ENCODE measurements at regions not wholly inside any gene's neighbourhood (a gene's known extent, or its start where the extent isn't known, plus 50 kb on each side); places are given as distances from the start of the nearest gene placed in this dataset.
"Not testable (repeated sequence)": the region's sequence is repeated elsewhere in the genome, so short reads cannot be mapped to it uniquely, and the experiment has no call there.

GRCh38 chr3:73234354-73235014 lies 173.0 kb downstream of the EBLN2 start:
- DNase-seq = no peak

- DNase-seq = no peak
Measured at GRCh38 chr3:73235768-73236167, 174.3 kb downstream of the EBLN2 start.

DNA sequence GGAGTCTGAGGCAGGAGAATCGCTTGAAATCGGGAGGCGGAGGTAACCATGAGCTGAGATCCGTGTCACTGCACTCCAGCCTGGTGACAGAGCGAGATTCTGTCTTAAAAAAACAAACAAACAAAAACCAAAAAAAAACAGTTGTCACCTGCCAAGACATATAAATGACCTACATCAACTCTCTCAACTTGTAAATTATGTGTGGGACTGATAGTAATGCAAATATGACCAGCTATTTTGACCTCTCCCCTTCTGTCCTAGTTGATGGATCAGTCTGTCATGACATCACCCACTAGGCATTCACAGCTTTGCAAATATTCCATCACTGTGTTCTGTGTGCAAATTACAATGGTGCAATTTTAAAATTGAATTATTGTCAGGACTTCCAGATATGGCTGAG lies 175.4 kb downstream of the EBLN2 start:
- no peak for DNase-seq

GRCh38 chr3:73243740-73244139 lies 182.3 kb downstream of the EBLN2 start:
- DNase-seq = no peak

DNA sequence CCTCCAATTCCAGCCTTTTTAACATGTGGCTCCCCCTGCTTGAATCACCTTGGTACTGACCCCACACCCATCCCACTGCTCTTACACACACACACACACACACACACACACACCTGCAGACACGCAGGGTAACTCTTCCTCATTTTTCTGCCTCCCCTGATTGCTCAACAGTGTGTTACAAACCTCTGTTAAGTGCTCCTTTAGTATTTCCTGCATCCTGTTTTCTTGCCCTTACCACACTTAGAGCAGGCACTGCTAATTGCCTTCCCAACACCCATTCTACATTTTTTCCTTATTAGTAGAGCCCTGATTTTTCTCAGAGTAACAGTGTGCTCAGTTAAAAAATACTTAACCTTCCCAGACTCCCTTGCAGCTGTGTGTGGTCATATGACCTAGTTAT lies 184.0 kb downstream of the EBLN2 start:
- no peak for DNase-seq

- no peak for DNase-seq
Measured at GRCh38 chr3:73249047-73249446, 187.6 kb downstream of the EBLN2 start.

DNA sequence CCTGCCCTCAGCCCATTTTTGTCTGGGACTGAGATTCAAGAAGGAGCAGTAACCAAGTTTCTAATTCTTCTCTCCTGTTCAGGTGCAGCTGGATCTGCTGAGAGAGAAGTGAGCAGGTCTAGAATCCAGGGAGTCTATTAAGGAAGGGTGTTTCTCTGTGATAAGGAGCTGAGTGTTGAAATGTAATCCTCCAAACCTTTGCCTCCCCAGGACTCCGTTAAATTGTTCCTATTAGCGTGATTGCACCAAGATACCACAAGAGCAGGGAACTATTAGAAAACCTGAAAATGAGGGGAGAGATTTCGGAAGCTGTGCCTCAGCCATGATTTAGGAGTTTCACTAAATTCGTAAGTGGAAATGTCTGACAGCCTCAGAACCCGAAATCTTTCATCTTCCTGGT lies 192.6 kb downstream of the EBLN2 start:
- no peak for DNase-seq

DNA sequence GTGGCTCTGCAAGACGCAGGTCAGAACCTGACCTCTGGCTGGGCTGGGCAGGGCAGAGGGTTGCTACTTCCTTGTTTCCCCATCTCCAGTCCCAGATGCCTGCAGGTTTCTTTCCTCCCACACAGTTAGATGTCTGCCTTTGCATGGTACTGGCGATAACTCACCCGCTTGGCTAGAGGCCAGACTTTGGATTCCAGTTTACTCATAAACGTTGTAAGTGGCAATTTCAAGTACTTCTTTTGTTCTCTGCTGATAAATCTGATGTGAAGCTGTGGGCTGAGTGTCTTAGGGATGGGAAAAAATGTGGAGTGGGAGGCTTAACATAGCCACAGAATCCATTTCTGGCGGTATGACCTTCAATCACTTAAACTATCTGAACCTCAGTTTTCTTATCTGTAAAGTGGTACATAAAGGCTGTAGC lies 194.2 kb downstream of the EBLN2 start:
- DNase-seq = peak; percentile 65

DNA sequence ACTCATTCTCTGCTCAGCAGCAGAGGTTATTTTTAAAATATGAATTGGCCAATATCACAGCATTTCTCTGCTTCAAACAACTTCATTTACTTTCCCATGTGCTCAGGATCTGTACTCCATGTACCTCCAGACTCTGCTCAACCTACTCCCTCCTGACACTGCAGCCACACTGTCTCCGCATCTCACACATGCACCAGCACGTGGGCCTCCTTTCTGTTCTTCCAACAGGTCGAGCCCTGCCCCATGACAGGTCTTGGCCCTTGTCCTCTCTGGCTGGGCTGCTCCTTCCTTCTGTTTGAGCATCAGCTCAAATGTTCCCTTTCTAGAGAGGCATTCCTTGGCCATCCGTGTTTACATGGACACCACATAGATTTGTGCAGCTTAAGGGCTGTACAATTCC lies 195.7 kb downstream of the EBLN2 start:
- DNase-seq = no peak

- DNase-seq = no peak
Measured at GRCh38 chr3:73258057-73258456, 196.6 kb downstream of the EBLN2 start.

- no peak for DNase-seq
Measured at GRCh38 chr3:73259291-73259690, 197.8 kb downstream of the EBLN2 start.

DNA sequence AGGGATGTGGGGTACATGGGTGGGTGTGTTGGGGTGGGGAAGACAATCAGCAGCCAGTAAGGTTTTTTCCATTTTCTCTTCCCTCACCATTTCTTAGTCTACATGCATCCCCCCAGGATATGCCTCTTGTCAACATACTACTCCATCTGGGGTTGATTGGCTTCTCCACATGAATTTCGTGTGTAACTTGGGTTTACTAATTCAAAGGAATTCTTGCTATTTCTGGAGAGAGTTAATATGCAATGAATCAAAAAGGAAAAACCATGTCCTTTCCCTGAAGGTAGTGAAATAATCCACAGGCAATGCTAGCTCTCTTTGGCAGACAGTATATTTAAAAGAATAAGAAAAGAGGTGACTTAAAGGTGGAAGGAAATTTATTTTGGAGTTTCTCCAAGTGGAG lies 198.4 kb downstream of the EBLN2 start:
- no peak for DNase-seq

GRCh38 chr3:73266558-73266957 lies 205.1 kb downstream of the EBLN2 start:
- DNase-seq = not testable (repeated sequence)

DNA sequence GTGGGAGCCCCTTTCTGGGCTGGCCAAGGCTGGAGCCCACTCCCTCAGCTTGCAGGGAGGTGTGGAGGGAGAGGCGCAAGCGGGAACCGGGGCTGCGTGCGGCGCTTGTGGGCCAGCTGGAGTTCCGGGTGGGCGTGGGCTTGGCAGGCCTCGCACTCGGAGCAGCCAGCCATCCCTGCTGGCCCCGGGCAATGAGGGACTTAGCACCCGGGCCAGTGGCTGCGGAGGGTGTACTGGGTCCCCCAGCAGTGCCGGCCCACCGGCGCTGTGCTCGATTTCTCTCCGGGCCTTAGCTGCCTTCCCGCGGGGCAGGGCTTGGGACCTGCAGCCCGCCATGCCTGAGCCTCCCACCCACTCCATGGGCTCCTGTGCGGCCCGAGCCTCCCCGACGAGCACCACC lies 207.7 kb downstream of the EBLN2 start:
- DNase-seq = not testable (repeated sequence)

DNA sequence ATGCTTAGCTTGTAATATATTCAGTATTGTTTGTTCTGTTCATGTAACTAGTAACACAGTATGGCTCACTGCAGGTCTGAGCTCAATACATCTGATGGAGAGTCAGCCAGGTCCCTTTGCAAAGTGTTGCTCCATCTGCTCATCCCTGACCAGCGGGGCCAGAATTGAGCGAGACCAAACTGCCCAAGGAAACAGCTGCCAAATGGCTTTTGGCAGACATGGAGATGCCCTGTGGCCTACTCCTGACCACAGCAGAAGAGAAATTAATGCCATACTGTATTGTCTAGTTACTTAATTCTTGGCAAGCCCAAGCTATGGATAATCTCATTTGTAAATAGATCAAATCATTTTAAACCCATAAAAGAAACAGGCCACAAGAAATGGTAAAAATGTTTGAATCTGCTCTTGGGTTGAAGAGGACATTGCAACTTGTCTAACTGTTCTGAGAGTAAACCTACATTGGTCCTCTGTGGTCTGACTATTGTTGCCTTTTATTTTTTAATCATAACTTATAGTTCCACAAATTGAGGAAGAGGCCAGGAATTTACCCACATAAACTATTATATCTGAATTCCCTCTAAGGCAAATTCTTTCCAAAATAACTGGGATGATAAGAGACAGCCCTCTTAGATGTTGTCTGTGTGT lies 209.5 kb downstream of the EBLN2 start:
- DNase-seq = peak; percentile 38

DNA sequence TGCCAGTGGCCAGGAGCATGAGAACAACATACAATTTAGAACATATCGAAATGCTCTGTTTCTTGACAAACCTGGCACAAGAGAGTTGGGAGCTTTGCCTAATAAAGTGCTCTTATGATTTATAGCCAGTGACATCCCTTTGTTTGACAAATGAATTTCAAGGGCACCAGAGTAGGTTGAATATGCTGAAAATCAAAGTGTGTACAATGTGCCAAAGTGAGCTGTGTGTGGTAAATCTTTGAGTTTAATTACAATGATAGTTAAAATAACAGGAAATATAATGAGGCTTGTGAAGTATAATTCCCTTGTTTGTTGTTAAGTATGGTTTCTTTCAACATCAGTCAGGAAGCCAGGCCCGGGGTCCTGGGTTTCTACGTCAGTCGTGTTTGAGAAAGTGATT lies 211.9 kb downstream of the EBLN2 start:
- no peak for DNase-seq

- DNase-seq = no peak
Measured at GRCh38 chr3:73280746-73281145, 219.3 kb downstream of the EBLN2 start.

GRCh38 chr3:73284472-73284871 lies 223.0 kb downstream of the EBLN2 start:
- no peak for DNase-seq

DNA sequence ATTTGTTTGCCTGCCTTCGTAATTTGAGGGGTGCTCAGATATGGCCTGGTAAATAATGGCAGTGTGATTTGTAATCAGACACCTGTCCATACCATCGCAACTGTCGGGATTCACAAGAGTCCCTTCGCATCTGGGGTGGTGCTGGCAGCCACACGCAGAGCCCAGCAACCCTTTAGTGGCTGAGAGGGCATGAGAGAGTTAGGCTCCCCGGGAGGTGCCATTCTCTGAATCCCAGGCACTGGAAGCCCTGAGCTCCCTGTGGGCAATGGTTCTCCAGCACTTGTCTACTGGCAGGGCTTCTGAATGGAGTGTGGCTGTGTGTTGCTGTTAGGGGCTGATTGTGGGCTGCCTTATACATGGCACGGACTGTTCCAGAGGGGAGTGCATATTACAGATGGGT lies 230.1 kb downstream of the EBLN2 start:
- DNase-seq = no peak

DNA sequence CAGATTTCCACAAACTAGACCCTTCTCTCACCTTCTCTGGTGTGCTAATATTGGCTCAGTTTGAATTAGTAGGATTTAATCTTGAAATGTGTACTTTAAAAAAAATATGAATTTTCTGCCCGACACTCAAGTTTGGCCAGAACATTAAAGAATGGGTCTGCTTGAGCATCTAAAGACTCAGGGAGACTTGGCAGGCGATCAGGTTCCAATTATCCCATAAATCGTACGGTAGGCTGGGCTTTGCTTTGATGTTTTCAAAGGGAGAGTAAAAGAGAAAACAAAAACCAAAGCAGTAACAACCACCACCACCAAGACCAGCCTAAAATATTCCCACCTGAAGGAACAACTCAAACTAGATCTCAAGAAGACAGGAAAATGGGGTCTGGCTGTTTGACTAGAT lies 230.8 kb downstream of the EBLN2 start:
- no peak for DNase-seq

DNA sequence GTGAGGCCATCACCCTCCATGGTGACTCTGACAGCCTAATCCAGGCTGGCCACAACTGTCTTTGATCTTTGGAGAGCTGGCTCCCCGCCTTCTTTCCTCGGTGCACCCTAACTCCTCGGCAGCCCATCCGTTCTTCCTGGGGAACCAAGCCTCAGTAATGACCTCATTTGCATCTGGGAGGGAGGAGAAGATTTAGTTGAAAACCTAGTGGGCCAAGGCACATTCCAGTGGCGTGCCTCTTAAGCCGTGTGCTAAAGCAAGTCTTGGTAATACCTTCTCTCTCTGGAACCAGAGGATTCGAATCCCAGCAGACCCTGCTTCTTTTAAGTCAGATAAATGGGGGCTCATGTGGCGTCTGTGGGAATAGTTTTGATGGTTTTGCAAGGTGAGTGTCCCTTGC lies 233.1 kb downstream of the EBLN2 start:
- no peak for DNase-seq

DNA sequence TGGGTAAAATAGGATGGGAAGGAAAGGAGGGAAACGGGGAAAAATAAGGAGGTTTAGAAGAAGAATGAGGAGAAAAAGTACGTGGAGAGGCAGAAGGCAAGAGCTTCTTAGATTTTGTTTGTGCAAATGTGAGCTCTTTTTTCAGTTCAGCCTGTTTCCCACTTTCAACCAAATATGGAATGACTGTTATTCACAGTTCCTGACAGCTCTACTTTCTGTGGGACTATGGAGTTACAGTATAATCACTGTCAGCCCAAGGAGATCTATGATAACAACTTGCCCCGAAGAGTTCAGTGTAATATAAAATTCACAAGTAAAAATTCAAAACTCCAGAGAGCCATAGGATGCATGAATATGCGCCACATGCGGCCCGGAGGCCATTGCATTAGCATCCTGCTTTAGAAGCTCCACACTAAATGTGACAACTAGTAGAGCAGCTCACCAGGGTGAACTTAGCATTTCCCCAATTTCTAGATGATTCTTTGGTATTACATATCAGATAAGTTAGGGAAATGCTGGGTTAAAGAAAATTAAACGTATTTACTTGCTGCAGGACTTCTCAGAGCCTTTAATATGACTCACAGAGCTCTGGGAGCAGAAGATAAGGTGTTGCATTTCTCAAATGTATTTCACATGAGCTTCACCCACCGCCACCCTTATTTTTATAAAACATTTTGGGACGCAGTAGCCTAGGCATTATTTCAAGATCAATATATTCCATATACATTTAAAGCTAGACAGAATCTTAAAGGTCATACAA lies 234.6 kb downstream of the EBLN2 start:
- DNase-seq = no peak

- no peak for DNase-seq
Measured at GRCh38 chr3:73296859-73297258, 235.4 kb downstream of the EBLN2 start.
